ENCODE measurements at regions not wholly inside any gene's neighbourhood (a gene's known extent, or its start where the extent isn't known, plus 50 kb on each side); places are given as distances from the start of the nearest gene placed in this dataset.
"Not testable (repeated sequence)": the region's sequence is repeated elsewhere in the genome, so short reads cannot be mapped to it uniquely, and the experiment has no call there.

DNA sequence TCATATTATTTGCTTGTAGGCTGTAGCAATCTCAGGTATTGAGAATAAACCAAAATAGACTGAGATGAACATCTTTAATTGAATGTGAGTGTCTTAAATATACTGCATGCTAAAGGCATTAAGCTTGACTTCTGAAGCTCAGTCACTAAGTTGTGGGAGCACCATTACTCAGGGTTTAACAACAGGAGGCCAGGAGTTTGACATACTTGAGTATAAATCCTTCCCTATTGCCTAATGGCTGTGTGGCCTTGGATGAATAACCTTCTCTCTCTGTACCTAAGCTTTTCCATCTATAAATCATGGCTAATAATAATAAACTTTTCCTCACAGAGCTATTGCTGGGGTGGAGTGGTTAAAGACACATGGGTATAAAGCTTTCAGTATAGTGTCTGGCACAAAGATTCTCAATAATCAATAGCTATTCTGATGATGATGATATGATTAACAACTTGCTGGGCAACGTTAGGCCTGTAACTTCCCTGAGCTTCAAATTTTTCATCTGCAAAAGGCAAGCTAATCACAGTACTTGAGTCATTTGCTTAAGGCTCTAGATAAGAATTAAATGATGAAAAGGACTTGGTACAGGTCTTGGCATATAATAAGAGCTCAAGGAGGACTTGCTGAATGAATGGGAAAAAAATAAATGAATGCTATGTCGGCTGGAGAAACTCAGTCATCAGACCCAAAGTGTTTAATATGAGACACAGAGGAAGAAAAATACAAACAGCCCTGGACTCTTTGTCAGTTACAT lies 174.0 kb upstream of the IL12B start:
- no peak for DNase-seq

DNA sequence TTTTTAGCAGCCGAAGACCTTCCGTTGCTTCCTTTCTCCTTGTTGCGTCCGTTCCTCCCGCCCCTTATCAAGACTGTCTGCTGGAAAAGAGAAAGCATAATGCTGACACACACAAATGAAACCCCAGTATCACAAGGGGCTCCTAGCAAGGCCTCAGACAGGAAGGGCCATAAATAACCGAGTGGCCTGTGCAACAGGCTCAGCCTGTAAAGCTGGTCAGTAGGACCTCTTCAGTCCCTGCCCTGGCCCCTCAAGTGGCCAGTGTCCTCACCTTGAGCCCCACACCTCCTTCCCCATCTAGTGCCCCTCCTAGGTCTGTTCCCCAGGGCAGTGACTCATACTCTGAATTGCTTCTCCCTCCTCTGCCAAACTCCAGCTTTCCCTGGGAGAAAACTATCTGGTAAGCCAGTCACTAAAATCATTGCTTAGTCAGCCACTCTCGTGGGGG lies 174.6 kb upstream of the IL12B start:
- DNase-seq = no peak

DNA sequence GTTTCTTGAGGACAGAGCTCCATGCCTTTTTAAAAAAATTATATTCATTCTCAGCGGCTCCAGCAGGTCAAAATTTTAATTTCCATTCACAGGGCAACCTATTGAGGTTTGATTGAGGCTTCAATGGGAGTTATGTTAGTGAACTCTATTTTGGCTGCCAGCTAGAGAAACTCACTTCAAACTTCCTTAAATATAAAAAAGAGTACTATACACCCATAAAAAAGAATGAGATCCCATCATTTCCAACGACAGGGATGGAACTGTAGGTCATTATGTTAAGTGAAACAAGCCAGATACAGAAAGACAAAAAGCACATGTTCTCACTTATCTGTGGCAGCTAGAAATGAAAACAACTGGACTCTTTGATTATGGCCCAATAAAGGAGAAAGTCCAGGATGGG lies 176.8 kb upstream of the IL12B start:
- no peak for DNase-seq

DNA sequence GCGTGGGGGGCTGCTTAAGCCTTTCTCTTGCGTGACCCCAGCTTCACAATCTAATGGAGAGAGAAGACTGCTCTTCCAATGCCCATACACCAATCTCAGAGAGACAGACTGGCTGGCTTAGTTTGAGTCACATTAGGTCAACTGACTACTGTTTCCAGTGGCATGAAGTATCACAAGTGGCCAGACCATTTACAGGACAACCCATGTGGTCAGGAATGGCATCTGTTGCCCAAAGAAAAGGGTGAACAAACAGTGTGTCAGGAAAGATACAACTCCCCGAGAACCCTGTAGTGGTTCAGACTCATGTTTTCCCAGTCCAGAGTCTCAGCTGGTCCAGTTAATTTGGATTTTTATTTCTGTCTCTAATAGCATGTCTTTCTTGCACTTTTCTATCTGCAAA lies 177.4 kb upstream of the IL12B start:
- DNase-seq = no peak

DNA sequence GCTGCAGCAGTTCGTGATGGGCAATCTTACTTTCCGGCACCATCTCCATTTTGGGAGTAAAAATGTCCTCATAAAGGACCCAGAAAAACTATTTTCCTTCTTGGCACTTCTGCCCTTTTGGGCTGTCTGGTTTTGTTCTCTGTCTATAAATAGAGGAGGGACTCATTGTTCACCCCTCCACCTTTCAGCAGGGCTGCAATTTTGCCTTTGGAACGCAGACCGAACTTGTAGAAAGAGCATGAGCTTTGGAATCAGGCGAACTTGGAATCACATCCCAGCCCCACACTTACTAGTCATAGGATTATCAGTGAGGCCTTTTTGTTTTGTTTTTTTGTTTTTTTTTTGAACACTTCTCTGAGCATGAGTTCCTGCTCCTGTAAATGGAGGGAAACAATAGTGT lies 178.1 kb upstream of the IL12B start:
- DNase-seq = no peak

DNA sequence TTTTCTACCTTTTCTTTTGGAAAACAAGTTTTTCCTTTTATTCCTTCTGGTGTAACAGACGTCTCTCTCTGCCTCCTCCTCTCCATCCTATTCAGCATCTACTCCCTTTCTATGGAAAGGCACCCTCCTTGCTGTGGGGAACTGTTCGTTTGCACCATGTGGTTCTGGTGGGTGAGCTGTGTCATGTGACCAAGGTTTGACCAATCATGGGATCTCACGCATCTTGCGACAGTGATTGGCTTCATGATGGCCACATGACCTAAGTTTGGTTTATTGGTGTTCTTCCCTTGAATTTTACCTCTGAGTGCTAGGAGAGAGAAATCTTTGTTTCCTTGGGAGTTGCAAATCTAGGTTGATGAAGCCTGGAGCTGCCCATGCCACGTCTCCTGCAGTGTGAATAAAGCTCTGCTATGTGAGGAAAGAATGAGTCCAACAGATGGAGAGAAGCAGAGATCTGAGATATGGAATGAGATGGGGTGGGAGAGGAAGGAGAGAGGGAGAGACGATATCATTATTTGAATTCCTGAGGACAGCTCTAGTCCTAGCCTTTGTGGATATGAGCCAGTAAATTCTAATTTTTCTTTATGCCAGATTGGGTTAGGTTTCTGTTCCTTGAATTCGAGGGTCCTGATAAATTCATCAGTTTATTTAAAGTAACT lies 178.8 kb upstream of the IL12B start:
- DNase-seq = no peak

DNA sequence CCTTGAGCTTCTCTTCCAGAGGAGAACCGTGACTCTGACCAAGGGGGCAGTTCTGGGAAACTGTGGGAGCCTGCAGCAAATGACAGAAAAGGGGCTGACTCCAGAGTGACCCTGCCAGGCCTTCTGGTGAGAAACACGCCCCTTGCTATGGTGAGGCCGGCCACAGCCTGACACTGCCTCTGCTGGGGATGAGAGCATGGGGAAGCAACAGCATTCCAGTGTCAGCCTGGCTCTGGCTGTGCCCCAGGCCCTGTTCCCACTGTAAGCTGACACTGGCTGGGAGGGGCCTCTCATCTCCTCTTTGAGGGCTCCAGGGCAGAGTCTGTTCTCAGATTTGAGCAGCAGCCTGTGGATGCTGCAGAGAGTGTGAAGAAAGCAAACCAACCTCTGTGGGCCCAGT lies 180.0 kb upstream of the IL12B start:
- DNase-seq = no peak

DNA sequence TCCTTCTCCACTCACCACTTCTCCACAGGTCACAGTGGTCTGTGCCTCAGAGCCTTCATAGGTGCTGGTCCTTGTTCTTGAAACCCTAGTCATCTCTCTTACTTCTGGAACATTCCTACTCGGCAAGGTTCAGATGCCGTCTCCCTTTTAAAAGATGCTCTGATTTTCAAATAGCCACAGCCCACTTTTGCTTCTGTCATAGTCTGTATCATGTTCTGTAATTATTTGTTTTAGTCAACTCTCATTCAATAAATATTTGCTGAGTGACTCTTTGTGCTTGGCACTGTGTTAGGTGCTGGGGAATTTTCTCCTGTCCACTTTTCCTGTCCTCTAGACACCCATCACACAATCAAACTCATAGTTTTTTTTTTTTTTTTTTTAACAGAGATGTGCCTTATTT lies 181.3 kb upstream of the IL12B start:
- DNase-seq = no peak

DNA sequence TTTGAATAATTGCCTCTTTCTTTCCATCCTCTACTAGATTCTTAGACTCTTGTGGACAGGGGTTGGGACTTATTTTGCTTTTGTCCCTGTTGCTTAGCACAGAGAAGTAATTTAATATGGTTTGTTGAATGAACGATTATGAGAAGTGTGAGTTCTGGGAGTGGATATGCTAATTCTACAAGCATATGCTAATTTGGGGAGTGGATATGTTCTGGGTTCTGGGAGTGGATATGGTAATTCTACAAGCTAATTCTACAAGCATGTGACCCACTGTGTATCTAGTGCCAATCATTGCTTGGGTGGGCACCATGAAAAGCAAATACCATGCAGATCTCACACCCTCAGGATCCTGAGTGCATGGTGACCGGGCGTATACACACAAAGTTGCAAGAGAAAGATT lies 181.8 kb upstream of the IL12B start:
- no peak for DNase-seq

DNA sequence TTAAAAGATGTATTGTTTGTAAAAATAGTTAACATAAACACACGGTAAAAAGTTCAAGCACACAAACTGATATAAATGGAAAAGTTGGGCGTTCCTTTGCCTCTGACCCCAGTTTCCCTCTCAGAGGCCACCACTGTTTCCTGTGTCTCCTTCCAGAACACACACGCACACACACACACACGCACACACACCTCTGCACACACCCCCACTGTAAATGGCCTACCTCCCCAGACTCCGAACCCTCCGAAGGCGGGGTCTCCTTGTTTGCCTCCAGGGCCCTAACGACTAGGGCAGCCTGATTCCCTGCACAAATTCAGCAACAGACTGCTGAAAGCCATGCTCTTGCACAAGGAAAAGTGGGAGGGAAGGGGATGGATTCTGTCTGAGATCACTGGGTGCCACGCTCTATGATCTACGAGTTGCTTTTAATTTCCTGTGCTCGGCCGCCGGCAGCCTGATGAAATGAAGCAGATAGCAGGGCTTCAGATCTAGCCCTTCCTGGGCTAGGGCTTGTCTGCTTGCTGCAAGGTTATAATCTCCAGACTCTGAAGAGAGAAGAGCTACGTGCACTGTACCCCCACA lies 184.0 kb upstream of the IL12B start:
- DNase-seq = no peak

DNA sequence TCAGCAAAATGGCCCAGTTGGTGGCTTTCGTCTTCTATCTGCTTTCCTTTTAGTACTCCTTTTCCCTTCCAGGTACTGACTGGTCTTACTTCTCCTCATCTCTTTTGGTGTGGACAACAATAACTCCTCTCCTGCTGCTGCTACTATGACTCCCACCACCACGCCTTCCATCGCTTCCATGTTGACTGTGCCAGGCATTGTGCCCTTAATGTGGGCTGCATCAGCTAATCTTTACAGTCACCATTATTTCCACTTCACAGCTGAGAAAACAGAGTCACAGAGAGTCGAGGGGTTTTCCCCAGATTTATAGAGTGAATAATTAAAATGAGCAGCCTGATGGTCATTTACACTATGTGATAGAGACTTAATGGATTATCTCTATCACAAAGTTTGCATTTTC lies 184.9 kb upstream of the IL12B start:
- no peak for DNase-seq

DNA sequence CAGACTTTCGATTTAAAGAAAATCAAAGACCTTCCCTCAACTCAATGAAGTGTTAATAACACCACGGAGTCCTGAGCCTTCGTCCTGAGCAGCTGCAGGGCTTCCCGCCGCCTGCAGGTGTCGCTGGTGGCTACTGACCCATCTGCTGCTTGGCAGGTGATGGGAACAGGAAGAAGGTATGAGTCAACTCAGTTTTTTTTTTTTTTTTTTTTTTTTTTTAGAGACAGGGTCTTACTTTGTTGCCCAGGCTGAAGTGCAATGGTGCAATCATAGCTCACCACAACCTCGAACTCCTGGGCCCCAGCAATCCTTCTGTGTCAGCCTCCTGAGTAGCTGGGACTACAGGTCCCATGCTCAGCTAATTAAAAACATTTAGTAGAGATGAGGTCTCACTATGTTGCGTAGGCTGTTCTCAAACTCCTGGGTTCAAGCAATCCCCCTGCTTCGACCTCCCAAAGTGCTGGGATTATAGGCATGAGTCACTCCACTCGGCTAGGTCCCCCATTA lies 185.7 kb upstream of the IL12B start:
- peak; percentile 78 for DNase-seq

DNA sequence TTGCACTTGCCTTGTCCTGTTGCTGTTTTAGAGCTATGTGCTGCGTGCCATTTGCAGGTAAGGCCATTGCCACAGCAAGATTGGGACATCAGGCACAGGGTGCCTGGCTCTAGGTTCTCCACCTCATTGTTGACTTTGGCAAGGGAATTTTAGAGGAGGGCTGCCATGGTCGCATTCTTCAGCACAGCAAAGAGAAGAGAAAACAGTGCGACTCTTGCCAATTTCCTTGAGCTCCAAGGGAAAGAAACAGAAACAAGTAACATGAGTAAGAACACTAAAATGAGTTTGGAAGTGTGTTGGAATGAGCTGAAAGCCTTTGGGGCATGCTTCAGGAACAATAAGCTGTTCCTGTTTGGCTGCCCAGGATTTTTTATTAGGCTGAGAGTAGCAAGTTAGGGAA lies 188.1 kb upstream of the IL12B start:
- DNase-seq = no peak

DNA sequence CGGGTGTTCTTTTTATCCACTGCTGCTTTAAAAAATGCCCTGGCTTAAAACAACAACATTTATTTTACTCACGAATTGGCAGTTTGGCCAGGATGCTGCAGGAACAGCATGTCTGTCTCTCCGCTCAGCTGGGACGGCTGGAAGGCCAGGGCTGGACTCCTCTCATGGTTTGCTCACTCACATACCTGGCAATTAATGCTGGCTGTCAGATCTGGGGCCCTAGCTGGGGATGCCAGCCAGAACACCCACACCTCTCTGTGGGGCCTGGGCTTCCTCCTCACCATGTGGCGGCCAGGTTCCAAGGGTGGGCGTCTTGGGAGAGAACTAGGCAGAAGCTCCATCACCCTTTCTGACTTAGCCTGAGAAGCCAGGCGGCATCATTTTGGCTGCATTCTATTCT lies 189.1 kb upstream of the IL12B start:
- no peak for DNase-seq

DNA sequence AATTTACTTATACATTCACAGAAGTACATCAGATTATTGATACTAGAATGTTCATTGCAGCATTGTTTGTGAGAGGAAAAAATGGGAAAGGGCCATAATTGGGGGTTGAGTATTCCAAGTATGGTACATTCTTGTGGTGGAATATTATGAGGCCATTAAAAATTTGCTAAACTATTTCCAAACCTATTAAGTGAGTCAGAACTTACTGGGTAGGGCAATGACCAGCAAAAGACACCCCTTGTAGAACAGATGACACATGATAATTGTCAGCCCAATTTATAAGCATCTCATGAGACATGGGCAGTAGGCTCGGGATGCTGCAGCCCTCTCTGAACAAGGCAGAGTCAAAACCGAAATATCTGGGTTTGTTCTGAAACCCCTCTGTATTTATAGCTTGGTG lies 192.6 kb upstream of the IL12B start:
- no peak for DNase-seq

DNA sequence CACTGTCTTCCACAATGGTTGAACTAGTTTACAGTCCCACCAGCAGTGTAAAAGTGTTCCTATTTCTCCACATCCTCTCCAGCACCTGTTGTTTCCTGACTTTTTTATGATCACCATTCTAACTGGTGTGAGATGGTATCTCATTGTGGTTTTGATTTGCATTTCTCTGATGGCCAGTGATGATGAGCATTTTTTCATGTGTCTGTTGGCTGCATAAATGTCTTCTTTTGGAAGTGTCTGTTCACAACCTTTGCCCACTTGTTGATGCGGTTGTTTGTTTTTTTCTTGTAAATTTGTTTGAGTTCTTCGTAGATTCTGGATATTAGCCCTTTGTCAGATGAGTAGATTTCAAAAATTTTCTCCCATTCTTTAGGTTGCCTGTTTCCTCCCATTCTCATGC lies 194.0 kb upstream of the IL12B start:
- DNase-seq = not testable (repeated sequence)

DNA sequence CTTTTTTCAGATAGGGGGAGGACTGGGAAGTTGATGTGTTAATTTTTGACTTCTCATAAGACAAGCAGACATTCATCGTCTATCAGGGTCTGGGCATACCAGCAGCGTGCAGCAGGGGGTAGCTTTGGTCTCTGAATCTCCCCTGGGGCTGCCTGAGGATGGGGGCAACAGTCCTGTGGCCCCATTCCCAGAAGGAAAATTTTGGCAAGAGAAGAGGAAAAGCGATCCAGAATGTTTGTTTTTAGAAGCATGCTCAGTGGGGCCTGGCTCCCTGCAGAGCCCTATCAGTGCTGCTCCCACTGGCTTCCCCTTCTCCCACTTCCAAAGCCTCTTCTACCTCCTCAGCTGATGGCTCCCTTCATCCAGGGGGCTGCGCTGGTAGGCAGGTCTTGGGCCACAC lies 194.8 kb upstream of the IL12B start:
- DNase-seq = no peak

DNA sequence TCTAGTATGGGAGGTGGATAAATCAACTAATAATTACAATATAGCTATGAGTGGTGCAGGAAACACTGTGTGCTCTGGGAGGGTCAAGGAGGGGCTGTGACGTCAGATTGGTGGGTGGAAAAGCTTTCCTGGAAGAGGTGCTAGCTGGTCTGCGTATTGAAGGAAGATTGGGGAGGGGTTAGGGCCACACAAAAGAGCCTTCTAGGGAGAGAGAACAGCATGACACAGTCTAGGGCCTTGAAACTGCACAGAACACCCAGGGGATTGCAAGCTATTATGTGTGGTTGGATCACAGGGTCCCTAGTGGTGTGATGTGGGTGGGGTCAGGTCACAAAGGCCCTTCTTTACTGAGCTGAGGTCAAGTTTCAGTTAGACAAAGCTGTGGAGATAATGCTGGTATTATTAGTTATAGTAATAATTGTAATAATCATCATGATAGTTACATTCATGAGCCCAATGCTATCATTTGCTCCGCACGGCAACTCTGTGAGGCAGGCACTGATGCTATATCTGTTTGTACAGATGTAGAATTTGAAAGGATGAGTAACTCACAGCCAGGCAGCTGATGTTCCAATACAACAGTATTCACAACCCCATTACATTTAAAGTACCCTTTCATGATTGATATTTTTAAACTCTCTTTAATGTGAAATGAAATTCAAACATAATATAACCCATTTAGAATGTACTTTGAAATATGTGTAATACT lies 197.4 kb upstream of the IL12B start:
- DNase-seq = no peak

DNA sequence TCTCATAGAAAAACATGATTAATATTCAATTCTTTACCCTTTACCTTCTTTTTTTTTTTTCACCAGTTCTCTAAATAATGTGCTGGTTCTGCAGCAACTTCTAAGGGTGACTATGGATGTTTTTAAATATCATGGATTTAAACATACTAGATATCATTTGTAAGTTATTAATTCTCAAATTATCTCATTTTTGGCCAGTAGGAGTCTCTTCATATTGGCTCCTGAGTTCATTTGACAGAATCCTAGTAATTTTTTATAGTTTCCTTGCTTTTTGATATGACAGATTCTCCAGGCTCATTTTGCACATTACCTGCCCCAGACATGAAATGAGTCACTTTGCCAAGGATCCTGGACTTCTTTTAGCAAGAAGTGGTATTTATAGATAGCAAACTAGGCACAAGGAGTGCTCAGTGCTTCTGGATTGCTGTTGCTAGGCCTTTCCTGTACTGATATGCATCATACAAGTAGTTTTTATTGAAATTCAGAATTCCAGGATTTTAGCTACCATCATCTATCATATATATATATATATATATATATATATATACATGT lies 201.3 kb upstream of the IL12B start:
- no peak for DNase-seq

DNA sequence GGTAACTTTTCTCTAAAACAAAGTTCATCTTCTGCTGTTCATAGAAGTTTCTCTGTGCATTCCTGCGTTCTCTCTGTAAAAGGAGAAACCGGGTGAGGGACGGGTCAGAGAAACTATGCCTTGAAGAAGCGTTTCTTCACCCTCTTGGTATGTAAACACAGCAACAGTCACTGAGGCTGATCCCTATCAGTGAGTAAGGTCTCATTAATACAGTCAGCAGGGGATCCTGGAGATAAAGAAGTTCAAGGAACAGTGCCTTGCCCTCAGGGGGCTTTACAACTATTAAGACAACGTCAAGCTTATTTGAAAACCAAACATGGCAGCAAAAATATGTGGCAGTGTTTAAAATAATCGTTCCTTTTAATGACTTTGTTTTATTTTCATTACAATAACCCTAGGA lies 202.9 kb upstream of the IL12B start:
- DNase-seq = no peak

DNA sequence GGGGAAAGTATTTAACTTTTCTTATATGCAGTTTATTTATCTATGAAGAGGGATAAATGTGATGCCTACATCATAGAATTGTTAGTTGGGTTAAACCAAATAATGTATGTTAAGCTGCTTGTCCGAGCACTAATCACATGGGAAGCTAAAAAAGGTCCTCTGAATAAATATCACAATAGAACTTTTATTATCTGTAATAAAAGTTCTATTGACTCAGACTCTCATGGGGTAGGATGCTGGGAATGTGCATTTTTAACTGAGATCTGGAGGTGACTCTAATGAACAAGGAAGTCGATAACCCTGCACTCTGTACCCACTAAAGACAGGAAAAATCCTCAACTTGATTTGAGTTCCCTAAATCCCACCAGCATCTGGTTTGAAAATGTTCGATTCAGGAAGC lies 205.9 kb upstream of the IL12B start:
- no peak for DNase-seq

DNA sequence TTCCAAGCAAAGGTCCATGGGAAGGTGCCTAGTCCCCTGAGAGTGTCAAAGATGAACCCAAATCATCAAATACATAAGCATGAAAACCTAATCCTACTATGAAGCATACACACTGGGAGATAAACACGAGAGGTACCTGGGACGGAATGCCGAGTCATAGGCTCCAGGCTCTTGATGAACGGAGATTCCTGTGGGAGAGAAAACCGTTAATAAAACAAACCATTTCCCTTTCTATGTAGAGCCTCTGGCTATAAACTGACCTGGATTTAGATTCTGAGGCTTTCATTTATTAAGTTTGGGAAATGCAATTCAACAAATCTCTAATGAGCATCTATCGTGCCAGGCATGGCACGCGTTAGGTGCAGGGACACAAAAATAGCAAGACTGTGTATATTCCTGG lies 206.4 kb upstream of the IL12B start:
- no peak for DNase-seq

DNA sequence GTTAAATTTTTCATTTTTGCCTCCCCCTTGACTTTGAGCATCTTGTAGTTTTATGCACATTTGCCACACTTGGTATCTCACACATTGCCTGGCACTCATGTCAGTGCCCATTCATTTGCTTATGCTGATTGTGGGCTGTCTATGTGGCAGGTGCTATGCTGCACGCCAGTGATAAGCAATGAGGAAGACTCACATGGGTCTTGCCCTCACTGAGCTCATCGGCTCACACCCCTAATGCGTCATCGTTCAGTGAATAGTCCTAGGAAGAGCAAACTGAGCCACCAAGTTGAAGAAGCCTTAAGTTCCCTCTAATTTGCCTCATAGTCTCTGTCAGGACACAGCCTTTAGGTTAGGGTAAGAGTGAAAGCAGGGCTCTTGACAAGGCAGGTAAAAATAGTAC lies 209.4 kb upstream of the IL12B start:
- DNase-seq = no peak
